HG02623 (cell line): ENCODE measurements at regions not wholly inside any gene's neighbourhood (a gene's known extent, or its start where the extent isn't known, plus 50 kb on each side); places are given as distances from the start of the nearest gene placed in this dataset.

Experiments used
- ATAC-seq: cut with Tn5 transposase; IDR thresholded peaks from one replicate; pipeline ENCODE4 v1.9.1; 2021; ENCODE audit warnings: moderate library complexity; ENCODE audit not compliant: unreplicated experiment

DNA sequence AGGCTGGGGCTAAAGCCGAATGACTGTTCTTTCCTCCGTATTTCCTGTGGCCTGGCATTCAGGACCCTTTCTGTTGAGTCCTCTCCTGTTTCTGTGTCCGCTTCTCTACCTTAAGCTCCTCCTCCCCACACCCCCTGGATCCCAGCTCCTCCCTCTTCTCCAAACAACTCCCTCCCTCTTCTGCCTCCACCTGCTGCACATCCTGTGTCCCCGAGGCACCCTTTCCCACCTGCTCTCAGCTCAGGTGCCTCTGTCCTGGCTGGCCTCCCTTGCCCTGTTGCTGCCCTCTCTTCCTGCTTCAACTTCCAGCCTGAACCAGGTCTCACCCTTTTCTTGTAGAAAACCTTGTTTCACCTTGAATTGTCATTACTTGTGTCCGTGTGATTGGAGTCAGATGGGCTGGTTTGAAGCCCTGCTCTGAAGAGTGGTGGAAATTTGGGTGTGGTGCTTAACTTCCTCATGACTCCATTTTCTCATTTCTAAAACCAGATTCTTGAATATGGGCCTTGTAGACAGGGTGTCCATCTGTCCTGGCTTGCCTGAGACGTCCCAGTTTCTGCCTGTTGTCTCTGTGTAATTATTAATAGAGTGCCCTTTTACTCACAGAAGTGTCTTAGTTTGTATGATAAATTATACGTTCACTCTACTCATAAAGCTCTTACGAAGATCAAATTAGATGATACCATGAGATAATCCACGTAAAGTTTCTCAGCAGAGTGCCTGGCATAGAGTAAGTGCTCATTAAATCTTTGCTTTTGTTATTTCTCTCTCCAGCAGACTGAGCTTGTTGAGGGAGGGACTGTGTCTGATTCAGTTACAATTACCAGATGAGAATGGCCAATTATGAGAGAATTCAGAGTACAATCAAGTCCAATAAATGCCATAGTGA lies 58.9 kb upstream of the TRABD2B start:
- ATAC-seq = no peak

GRCh38 chr1:48054232-48054631 lies 57.0 kb upstream of the TRABD2B start:
- no peak for ATAC-seq

GRCh38 chr1:48052923-48053291 lies 55.7 kb upstream of the TRABD2B start:
- ATAC-seq = no peak

DNA sequence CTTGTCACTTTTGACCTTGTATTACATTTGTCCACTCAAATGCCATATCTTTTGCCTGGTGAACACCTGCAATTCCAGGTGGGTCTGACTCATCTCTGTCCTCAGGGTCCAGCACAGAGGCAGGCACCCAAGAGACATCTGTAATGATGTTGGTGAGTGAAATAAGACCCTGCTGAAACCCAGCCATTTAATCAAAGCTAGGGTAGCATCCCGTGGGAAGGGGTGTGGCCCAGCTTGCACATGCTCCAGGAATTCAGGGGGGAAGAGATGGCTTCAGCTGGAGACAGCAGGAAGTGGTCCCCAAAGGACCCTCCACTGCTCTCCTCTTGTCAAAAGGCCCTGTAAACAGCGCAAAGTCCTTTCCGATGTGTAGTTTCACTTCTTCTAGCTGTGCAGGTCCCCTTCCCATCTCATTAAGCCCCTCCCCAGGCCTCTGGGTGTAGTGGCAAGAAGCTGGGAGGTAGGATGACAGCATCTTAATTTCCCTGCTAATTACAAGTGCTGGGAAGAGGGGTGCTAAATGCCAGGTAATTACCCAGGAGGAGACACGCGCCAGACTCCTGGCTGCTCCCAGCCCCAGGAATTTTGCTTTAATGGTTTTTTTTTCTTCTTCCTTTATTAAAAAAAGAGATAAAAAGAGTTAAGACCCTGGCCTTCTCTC lies 54.4 kb upstream of the TRABD2B start:
- ATAC-seq = no peak

DNA sequence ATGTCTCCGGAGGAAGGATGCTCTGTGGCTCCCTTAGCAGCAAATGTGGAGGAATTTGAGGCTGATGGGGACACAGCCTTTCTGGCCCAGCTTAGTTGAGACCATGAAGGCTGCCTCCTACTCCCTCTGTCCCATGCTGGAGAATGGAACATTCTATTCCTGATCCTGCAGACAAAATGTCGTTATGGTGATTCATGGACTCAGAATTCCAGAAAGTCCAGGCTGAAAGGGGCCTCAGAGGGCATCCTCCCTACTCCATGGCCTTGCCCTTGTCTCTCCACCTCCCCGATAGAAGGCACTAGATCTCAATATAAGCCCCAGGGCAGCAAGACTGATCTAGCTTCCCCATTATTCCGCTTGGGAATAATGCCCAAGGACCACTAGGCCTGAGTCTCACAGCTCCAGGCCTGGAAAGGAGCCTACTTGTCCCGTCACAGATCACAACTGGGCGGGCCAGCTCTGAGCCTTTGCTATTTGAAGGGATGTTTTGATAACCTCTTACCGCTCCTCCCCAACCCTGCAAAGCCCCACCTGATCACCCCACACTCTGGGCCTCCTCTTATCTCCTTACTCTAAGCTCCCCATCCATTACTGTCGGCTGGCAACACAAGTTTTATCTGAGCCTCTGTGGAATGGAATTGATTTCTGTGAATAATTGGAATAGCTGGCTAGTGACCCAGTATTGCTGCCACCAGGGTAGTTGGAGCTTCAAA lies 52.8 kb upstream of the TRABD2B start:
- no peak for ATAC-seq

- no peak for ATAC-seq
Observed at GRCh38 chr1:48048980-48049379, 51.8 kb upstream of the TRABD2B start.

- no peak for ATAC-seq
Observed at GRCh38 chr1:48048064-48048463, 50.9 kb upstream of the TRABD2B start.

DNA sequence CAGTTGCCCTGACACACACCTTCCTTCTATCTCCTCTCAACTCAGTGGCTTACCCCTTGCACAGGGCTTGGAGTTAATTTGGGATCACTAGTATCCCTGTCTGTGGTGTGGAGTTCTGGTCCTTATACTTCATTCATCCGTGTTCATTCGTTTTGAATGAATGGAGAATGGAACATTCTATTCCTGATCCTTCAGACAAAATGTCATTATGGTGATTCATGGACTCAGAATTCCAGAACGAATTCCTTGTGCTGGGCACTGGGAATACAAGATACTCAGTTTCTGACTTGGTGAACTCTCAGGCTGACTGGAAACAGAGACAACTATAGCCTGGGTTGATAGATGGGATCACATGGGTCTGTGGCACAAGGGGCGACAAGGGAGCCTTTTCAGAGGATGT lies 49.9 kb upstream of the TRABD2B start:
- no peak for ATAC-seq
